HG03439 (cell line): ENCODE measurements at regions not wholly inside any gene's neighbourhood (a gene's known extent, or its start where the extent isn't known, plus 50 kb on each side); places are given as distances from the start of the nearest gene placed in this dataset.
"Not testable (repeated sequence)": the region's sequence is repeated elsewhere in the genome, so short reads cannot be mapped to it uniquely, and the experiment has no call there.

Experiments used
- ATAC-seq: cut with Tn5 transposase; IDR thresholded peaks from one replicate; pipeline ENCODE4 v1.9.1; 2021; ENCODE audit warnings: mild to moderate bottlenecking, moderate library complexity; ENCODE audit not compliant: unreplicated experiment

DNA sequence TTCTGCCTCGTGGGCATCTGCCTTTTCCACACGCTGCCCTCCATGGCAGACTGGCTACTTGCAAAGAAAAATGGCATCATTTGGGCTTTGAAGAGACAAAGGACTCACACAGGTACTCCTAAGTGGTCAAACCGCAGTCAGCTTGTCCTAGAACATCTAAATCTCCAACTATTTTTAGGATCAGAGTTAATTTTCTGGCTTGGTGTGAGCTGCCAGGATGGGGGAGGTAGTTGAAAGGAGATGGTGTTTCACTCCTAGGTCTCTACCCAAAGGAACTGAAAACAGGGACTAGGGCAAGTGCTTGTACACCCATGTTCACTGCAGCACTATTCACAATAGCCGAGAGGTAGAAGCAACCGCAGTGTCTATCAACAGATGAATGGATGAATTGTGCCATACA is 107.9 kb upstream of the ATL2 start:
- no peak for ATAC-seq

DNA sequence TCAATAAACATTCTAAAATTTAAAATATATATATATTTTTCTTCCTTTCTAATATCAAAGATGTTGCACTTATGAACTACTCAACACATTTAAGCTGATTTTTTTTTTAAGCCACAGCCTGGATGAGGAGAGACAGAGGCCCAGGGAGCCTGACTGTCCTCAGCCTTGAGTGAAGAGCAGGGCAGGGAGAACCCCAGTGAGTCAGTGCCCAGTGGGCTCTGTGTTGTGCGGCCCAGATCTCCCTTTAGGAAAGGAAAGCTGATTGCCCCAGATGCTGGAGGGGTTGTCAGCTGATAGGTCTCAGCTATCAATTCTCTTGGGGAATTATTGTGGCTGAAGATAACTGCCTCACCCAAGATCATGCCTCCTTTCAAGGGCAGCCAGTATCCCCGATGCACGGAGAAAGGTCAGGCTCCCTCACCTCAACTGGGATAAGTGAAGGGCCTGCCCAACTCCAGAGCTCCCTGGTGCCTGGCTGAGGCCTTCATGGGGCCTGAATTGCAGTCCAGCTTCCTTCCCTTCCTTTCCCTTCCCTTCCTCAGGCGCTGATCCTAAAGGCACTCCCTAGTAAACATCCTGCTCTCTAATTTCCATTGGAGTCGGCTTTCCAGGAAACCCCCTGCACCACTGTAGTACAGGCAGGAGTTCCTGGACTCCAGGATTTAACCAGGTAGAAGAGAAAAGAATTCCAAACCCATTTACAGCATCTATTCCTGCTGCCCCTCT is 106.9 kb upstream of the ATL2 start:
- no peak for ATAC-seq

DNA sequence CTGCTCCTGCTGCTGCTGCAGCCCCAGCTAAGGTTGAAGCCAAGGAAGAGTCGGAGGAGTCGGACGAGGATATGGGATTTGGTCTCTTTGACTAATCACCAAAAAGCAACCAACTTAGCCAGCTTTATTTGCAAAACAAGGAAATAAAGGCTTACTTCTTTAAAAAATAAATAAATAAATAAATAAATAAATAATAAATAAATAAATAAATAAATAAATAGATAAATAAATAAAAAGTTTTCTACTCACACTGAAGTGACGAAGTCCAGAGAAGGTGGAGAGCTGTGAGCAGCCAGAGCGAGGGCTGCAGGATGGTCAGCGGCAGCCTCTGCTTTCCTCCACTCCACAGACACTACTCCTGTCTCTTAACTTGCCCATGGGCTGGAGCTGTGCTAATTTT is 105.6 kb upstream of the ATL2 start:
- not testable (repeated sequence) for ATAC-seq

DNA sequence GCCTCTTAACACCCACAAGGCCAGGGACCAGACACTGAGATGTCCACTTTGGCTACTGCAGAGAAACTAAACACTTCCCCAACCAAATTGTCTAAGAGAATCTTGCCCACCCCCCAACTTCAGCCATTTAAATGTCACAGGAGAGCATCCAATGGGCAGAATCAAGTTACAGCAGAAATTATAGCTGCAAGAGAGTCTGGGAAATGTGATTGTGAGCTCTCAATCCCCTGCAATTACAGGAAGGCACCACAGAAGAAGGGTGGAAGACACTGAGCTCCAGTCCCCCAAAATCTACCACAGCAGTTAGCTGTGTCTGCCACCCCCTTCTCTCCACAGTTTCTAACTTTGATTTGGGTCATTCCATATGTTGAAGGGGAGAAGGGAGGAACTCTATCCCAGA is 103.5 kb upstream of the ATL2 start:
- no peak for ATAC-seq

DNA sequence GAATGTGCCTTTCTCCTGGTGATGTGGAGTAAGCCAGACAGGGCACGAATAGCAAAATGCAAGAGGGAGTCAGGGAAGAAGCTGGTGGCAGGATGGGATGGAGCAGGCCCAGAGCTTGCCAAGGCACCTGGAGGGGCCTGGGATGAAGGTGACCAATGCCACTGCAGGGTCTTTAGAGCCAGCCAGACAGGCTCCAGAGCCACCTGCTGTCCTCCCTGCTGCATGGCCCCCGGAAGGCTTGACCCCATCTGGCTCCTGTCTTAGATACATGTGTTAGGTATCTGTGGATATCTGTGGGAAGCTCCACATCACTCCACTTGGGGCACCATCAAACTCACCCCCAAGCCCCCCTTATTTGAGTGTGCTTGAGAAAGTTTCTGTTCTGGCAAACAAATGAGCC is 99.9 kb upstream of the ATL2 start:
- ATAC-seq: no peak

DNA sequence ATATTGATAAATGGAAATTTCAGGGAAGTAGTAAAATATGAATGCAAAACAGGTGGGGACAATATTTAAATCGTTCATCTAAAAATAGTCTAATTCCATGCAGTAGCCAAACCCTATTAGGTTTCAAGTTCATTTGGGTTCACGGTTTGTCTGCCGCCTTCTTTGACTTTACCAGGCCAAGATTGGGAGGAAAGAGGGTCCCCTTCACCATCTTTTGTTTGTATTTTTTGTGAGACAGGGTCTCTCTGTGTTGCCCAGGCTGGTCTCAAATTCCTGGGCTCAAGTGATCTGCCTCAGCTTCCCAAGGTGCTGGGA is 98.5 kb upstream of the ATL2 start:
- no peak for ATAC-seq

DNA sequence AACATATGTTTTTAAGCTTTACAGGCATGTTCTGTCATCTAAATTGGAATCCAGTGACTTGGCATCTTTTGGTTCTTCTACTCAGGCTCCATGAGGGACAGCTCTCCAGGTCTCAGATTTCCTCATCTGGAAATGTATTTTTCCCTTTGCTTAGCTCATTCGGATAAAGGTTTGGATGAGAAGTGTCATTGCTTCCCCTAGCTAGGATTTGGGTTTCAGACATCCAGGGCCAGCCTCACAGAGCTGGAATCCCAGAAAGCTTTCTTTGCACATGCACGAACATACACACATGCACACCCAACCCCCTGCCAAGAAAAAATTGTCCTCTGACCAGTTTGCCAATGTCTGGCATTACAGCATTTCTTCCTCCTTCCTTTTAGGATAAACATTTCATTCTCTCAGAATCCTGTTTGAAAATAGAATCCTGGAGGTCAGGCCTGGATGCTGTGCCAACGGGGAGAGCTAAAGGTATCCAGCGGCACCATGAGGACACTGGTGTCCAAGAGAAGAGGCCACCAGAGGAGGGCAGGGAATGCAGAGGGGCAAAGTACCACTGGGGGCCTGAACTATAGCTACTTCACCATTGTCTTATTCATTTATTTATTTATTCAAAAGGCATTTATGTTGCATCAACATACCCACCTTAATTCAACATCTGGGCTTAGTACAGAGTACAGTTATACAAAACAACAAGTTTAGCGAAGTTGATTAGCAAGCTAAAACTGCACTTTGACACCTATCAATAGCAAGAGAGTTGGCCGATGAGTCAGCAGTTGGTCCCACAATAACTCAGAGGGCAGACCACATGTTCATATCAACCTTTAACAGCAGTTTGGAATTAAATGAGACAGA is 97.9 kb upstream of the ATL2 start:
- ATAC-seq: no peak

DNA sequence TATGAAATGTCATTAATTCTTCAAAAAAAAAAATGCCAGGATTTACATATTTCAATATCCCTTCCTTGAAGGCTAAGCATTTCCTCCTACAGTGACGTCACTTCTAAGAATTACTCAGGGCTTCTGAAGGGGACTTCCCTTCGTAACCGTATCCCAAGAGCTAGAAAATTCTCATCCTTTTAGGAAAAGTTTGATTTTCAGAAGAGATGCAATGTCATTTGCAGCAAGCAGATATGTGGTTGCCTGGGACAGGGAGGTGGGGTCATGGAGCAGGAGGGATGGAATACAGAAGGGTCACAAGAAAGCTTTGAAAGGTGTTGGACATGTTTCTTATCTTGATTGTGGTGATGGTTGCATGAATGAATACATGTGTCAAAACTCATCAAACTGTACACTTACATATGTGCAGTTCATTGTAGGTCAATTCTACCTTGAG is 97.0 kb upstream of the ATL2 start:
- ATAC-seq: no peak

DNA sequence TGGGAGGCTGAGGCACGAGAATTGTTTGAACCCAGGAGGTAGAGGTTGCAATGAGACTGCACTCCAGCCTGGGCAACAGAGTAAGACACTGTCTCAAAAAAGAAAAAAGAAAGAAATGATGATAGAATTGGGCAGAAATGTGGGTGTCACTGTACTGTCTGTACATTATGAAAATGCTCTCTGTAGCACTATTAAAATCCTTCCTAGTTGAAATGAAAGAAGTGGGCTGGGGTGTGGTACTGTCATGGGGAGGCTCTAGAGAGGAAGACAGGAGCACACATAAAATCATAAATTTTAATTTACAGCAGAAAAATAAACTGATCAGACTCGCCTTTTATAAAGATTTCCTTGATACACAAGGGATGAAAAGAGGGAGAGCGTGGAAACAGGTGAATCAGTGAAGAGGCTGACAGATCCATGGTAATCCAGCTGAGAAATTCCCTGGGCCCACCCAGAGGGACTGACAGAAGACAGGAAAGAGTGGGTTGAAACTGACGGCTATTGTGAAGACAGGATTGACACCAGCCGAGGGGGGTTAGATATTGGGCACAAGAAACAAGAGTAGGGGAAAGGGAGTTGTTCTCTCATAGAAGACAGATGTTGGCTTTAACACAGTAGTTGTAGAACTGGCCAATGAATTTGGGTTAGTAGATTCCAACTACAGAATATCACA is 96.4 kb upstream of the ATL2 start:
- ATAC-seq: no peak

DNA sequence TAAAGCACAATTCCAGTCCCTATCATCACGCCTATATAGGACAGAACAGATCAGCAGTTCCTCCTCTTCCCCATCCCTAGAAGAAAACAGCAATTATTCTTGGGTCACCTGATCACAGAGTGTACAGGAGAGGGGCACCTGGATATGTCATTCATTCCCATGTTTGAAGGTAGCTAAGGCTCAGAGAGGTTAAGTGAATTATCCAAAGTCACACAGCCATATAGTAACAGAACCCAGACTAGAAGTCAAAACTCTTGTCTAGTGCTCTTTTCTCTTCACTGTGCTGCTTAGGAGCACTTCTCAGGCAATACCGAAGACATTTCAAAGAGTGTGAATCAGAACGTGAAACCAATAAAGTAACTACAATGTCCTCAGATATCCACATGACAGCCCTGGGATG is 93.0 kb upstream of the ATL2 start:
- no peak for ATAC-seq

DNA sequence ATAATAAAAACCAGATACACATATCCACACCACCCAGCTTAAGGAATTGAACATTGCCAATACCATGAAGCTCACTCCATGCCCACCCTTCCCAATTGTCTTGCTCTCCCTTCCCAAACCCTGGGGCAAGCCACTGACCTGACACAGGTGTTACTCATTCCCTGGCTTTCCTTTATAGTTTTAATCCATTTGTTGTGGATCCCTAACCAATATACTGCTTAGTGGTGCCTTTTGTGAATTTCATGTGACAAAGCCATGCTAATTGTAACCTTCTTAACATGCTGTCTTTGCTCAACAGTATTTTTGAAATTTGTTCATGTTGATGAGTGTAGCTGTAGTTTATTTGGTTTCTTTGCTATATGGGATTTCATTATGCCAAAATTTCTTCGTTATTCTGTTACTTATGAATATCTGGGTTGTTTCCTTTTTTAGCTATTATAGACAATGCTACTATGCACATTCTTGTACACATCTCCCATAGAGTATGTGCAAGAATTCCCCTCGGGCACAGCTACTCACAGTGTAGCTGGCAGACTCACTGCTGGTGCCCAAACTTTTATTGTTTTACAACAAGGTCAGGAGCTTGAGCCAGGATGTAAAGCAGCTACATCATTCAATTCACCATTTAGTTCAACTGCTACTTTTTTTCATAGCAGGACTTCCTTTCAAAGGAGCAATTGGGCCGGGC is 90.8 kb upstream of the ATL2 start:
- ATAC-seq: no peak

DNA sequence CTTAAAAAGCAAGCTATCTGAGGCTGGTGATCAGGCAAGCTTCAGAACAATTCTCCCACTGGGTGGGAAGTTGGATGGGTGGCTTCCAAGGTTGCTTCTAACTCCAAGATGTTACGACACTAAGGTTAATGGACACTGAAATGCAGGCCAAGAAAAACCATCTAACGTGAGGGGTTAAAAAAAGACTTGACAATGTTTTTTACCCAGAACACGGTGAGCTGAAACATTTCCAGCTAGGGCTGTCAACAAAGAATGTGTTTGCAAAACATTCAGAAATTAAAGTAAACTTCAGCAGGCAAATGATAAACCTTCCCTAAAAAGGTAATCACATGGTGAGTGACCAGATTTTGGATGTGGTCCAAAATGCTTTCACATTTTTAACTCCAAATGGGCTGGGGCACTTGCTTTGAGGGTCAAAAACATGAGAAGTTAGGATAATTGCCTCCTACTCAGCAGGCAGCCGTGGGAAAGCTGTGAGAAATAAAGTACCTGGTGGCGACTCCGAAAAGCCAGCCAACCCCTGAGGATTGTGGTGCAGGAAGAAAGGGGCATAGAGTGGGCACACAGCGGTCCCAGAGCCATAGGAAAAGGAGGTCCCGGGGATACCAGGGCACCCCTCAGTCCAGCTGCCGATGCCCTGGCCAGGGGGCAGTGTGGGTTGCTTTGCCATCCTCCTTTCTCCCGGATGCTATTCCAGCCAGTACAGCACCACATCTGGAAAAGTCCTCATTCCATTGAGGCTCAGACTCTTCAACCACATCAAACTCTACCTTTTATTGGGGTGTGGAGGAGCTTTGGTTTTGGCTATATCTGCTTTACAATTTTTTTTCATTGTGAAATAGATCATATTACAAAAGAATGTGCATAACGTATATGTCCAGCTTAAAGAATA is 90.0 kb upstream of the ATL2 start:
- ATAC-seq: no peak

DNA sequence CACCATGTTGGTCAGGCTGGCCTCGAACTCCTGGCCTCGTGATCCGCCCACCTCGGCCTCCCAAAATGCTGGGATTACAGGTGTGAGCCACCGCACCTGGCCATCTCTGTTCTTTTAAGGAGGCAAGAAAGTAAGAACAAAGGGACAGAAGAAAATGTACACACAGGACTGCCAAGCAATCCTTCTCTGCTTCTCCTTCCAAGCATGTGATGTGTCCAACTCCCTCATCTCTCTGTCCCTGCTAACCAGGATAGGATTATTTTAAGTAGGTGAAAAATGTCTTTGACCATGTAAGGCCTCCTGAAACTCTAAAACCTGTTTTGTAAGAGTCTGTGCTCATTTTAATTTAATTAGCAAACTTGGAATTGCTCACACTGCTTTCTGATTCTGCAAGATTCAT is 89.3 kb upstream of the ATL2 start:
- no peak for ATAC-seq

DNA sequence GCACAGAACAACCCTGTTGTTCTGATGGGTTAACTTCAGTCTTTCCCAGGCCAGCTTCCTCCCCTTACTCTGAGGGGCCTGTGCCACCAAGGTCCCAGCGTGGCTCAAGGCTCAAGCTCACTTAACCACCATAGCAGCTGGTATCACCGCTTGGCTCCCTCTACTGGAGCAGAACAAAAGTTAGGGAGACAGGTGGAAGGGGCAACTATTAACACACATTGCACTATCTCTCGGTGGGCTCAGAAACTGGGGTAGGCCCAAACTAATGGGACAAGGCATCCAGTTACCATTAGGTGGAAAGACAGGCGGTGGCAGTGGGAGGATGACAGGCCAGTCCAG is 88.7 kb upstream of the ATL2 start:
- no peak for ATAC-seq

DNA sequence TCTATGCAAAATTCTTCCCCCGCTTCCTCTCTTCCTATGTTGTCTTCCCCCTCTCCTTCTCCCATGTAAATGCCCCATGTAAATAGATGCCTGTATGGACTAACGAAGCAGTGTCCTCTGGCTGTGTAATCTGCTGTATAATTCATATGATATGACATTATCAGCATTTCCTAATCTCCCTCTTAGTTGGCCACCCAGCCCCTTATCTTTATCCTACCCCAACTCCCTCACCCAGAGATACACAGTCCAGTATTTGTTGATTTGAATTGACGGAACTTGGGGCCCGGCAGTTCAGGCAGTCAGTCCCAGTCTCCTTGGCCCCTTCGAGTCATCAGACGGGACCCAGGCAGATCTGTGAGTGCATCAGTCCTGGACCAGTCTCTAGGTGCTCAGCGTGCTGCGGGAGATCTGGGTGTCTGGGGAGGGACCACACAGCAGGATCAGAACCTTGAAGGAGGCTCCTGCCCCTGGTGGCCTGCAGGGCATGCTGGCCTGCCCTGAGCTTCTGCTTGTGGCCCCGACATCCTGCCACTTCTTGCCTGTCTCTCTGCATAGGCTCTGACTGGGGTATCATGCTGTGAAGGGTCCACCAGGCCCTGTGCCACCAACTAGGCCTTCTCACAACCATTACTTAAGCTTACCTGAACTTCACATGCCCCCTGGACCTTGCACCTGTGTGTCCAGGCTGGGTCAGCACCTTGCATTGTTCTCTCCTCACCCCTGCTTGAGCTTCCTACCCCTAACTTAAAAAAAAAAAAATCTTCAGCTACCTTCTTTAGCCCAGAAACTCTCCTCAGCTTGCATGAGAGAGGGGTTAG is 88.1 kb upstream of the ATL2 start:
- ATAC-seq: no peak

DNA sequence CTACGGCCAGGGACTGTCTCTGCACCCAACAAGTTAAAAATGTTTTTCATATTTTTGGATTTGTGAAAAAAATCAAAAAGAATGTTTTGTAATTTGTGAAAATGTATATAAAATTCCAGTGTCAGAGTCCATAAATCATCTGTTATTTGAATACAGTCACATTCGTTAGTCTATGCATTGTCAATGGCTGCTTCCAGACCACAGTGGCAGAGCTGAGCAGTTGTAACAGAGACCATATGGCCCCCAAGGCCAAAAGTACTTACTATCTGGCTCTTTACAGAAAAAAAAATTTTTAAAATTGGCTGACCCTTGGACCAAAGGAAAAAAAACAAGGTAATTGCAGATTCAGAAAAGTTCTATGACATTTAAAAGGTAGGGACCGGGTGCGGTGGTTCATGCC is 86.7 kb upstream of the ATL2 start:
- no peak for ATAC-seq

DNA sequence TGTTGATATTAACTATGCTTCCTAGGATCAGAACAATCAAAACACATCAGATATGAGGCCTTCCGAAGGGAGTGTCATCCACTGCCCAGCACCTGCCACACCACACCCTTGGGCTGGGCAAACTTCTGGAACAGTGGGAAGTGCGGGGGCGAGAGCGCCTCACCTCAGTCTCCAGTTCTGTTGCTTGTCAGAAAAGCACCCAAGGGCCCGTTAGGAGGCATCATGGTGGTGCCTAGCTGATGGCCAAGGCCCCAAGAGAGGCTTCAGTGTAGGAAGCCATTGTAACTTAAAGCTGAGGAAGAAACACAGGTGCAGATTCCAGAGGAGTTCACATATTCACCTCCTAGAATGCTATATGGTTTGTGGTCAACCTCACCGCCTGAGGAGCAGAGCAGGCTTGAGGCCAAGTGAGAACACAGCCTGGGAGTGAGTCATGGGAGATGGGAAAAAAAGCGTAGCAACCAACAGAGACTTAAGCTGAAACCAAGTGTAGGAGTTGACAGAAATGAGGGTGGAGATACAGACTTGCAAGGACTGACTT is 85.1 kb upstream of the ATL2 start:
- ATAC-seq: no peak

DNA sequence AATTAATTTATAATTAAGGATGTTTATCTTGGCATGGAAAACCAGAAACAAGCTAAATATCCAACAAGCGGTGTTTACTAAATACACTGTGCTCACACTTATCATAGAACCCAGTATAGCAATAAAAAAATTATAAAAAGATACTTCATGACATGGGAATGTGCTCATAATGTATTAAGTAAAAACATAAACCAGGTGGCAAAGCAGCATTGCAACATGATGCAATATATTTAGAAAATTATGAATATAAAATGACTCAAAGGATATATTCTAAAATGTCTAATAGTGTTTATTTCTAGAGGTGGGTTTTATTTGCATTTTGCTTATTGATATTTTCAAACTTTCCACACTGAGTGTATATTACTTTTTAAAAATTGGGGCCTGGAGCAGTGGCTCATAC is 84.4 kb upstream of the ATL2 start:
- no peak for ATAC-seq

DNA sequence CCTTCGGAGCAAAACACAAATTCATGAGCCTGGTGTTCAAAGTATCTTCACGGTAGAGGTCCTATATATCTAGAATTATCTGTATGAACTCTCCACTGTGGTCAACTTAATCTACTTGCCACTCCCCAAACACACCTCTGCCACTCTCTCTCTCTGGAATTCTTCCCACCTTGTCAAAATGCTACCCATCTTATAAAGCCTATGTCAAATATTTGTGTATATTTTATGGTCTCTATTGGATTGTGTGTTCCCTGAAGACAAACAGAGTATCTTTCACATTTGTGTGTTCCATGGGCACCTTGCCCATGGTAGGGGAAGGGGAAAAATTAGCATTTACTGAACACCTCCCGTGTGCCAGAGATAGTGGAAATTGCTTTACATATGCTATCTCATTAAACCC is 83.2 kb upstream of the ATL2 start:
- no peak for ATAC-seq

DNA sequence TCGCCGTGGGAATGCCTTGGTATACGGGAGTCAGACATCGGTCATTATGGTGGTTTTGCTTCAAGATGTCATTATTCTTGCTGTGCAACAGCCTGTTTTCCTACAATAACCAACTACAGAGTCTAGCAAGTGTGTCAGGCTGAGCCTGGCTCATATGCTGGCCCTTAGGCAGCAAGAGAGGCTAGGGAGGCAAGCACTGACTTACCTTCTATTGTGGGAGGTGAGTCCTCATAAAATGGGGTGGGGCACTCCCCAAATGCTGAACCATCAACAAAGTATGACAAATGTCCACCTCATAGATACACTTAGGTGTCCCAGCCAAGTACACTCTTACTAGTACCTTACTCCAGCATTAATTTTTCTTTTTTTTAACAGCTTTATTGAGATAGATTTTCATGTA is 77.0 kb upstream of the ATL2 start:
- ATAC-seq: no peak
